Gastrocnemius medialis (tissue), 4 donors: ENCODE measurements at regions not wholly inside any gene's neighbourhood (a gene's known extent, or its start where the extent isn't known, plus 50 kb on each side); places are given as distances from the start of the nearest gene placed in this dataset.

Experiments used
- POLR2A ChIP-seq, 2 donors: fragments of 450-650 bp; IDR thresholded peaks; one replicate each; pipeline ENCODE4 v1.6.1; 2017; ENCODE audit warnings: antibody characterized with exemption in 2 of 2, mild to moderate bottlenecking in 2 of 2, moderate library complexity in 2 of 2
- TF ChIP-seq, protein P1 (sequence below), 5 experiments: fragments of 450-650 bp in 3 of 5; fragments of 200-600 bp in 2 of 5; sonication (generic) in 2 of 5; IDR thresholded peaks in 4 of 5; conservative IDR thresholded peaks in 1 of 5; 1 replicate in 4 of 5; 2 replicates in 1 of 5; pipeline ENCODE4 v1.5.1; 2016 to 2019; ENCODE audit warnings: antibody characterized with exemption in 5 of 5, mild to moderate bottlenecking in 3 of 5, moderate library complexity in 3 of 5

DNA sequence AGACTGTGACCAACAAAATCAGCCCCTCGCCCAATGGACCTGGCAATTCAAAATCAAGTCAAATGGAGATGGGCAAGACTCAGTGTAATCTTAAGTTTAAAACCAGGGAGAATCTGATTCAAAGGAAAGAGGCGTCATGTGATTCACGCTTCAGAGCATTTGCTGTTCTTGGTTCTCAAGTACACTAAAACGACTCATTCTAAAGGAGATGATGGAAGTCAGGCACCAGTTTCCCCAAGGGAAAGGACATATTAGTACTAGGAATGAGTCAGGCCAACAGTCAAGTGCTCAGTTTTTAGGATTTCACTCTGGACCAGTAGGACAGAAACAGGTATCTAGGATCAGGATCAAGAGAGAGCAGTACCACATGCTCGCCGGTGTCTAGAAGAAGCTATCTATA lies 429.6 kb downstream of the PLPP3 start:
- TF ChIP-seq, protein P1, sequence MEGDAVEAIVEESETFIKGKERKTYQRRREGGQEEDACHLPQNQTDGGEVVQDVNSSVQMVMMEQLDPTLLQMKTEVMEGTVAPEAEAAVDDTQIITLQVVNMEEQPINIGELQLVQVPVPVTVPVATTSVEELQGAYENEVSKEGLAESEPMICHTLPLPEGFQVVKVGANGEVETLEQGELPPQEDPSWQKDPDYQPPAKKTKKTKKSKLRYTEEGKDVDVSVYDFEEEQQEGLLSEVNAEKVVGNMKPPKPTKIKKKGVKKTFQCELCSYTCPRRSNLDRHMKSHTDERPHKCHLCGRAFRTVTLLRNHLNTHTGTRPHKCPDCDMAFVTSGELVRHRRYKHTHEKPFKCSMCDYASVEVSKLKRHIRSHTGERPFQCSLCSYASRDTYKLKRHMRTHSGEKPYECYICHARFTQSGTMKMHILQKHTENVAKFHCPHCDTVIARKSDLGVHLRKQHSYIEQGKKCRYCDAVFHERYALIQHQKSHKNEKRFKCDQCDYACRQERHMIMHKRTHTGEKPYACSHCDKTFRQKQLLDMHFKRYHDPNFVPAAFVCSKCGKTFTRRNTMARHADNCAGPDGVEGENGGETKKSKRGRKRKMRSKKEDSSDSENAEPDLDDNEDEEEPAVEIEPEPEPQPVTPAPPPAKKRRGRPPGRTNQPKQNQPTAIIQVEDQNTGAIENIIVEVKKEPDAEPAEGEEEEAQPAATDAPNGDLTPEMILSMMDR (IDR thresholded peaks at IDR 0.05 in 4 of 5, conservative IDR thresholded peaks at IDR 0.05 in 1 of 5): no peak
- no peak for TF ChIP-seq POLR2A (IDR thresholded peaks at IDR 0.05)
